SU-DHL-6 (cell line): ENCODE measurements at regions not wholly inside any gene's neighbourhood (a gene's known extent, or its start where the extent isn't known, plus 50 kb on each side); places are given as distances from the start of the nearest gene placed in this dataset.

Experiments
- CTCF ChIP-seq: fragments of 200-600 bp; sonication (generic); IDR thresholded peaks from one replicate; pipeline ENCODE4 v1.5.1; 2017; ENCODE audit warnings: antibody characterized with exemption, mild to moderate bottlenecking, low read length, moderate library complexity; ENCODE audit not compliant: insufficient read depth, poor library complexity, severe bottlenecking
- EZH2phosphoT487 ChIP-seq: fragments of 200-600 bp; sonication (generic), shearing (Covaris generic); conservative IDR thresholded peaks from 2 replicates; pipeline ENCODE4 v1.6.1; 2018; ENCODE audit warnings: mild to moderate bottlenecking, antibody characterized with exemption, low read length, moderate library complexity, mixed read lengths

DNA sequence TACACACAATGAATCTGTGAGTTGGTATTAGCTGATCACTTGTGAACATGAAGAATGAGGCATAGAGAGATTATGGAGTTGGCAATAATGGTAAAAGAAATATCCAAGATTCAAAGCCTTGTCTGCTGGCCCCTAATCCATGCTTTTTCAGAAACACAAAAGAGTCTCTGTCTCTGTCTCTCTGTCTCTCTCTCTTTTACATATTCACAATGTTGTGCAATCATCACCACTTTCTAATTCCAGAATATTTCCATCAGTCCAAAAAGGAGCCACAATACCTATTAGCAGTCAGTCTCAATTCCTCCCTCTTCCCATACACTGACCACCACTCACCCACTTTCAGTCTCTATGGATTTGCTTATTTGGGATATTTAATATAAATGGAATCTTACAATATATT lies 370.1 kb upstream of the CDH8 start:
- TF ChIP-seq EZH2phosphoT487 (no peak), CTCF (no peak)
